Transverse colon (tissue), 3 donors: ENCODE measurements at regions not wholly inside any gene's neighbourhood (a gene's known extent, or its start where the extent isn't known, plus 50 kb on each side); places are given as distances from the start of the nearest gene placed in this dataset.

ENCODE experiments used
- CTCF ChIP-seq, 5 experiments: fragments of 200-600 bp in 3 of 5; fragments of 450-650 bp in 2 of 5; sonication (generic) in 3 of 5; IDR thresholded peaks; 1 replicate in 2 of 5; 2 replicates in 3 of 5; pipeline ENCODE4 v1.5.1; 2016 to 2017; ENCODE audit warnings: antibody characterized with exemption in 5 of 5, inconsistent platforms in 3 of 5, mild to moderate bottlenecking in 2 of 5, moderate library complexity in 1 of 5
- EP300 ChIP-seq: sonication (generic); formaldehyde crosslinking; IDR thresholded peaks from one replicate; pipeline ENCODE4 v1.6.1; 2017; ENCODE audit warnings: antibody characterized with exemption, low read depth

GRCh38 chr5:179405054-179405416, 59.8 kb upstream of the ADAMTS2 start:
- TF ChIP-seq CTCF (IDR thresholded peaks at IDR 0.05) = no peak
- TF ChIP-seq EP300 = no peak
